PC-9 (cell line): ENCODE measurements at regions not wholly inside any gene's neighbourhood (a gene's known extent, or its start where the extent isn't known, plus 50 kb on each side); places are given as distances from the start of the nearest gene placed in this dataset.
"Not testable (repeated sequence)": the region's sequence is repeated elsewhere in the genome, so short reads cannot be mapped to it uniquely, and the experiment has no call there.

Experiments used
- BruUV-seq: library from RNA; stranded (reverse); fragments of 400-500 nt; replicated peaks from 2 replicates; lab custom pipeline; 2021; lab: Mats Ljungman, UMichigan
- CTCF ChIA-PET: fragments of 300-600 bp; sonication (Branson Sonifier 250); formaldehyde crosslinking; loops from one replicate; lab custom pipeline; 2022; ENCODE audit warnings: antibody characterized with exemption; lab: Charles Lee
- POLR2A ChIA-PET: fragments of 300-600 bp; sonication (Branson Sonifier 250); formaldehyde crosslinking; loops from one replicate; lab custom pipeline; 2022; ENCODE audit warnings: antibody characterized with exemption; ENCODE audit not compliant: unreplicated experiment; lab: Charles Lee
- DNase-seq, 2 experiments: peaks; one replicate each; pipeline versions ENCODE4 v3.0.0 to v3.0.0-alpha.2; 2015 to 2022; ENCODE audit warnings: mixed read lengths in 1 of 2
- H2AFZ ChIP-seq: fragments of 200-600 bp; sonication (generic); 2 replicates; pipeline ENCODE4 v1.8.1; 2017; ENCODE audit warnings: antibody characterized with exemption
- H3F3A ChIP-seq: fragments of 200-600 bp; sonication (generic); 2 replicates; pipeline ENCODE4 v1.8.1; 2017; ENCODE audit warnings: antibody characterized with exemption, mild to moderate bottlenecking, low read depth; ENCODE audit not compliant: insufficient read depth
- H3K27ac ChIP-seq: fragments of 200-600 bp; sonication (generic); 2 replicates; pipeline ENCODE4 v1.6.1; 2016; ENCODE audit warnings: mixed run types
- H3K27me3 ChIP-seq: fragments of 200-600 bp; sonication (generic); 2 replicates; pipeline ENCODE4 v1.6.1; 2016; ENCODE audit warnings: low read depth, mixed run types; ENCODE audit not compliant: insufficient read depth
- H3K36me3 ChIP-seq: fragments of 200-600 bp; sonication (generic); 2 replicates; pipeline ENCODE4 v1.6.1; 2016; ENCODE audit warnings: low read depth, mixed run types
- H3K4me1 ChIP-seq: fragments of 200-600 bp; sonication (generic); replicated peaks from 2 replicates; pipeline ENCODE4 v1.6.1; 2016; ENCODE audit warnings: mixed run types; ENCODE audit not compliant: insufficient read depth
- H3K4me2 ChIP-seq: fragments of 200-600 bp; sonication (generic); 2 replicates; pipeline ENCODE4 v1.6.1; 2017; ENCODE audit warnings: mixed run types
- H3K4me3 ChIP-seq: fragments of 200-600 bp; sonication (generic); 2 replicates; pipeline ENCODE4 v1.6.1; 2016; ENCODE audit warnings: mixed run types
- H3K79me2 ChIP-seq: fragments of 200-600 bp; sonication (generic); 2 replicates; pipeline ENCODE4 v1.6.1; 2017; ENCODE audit warnings: low read depth, mixed run types
- H3K9me2 ChIP-seq: fragments of 200-600 bp; sonication (generic); 2 replicates; pipeline ENCODE4 v1.8.1; 2017; ENCODE audit warnings: mild to moderate bottlenecking; ENCODE audit not compliant: insufficient read depth
- H3K9me3 ChIP-seq: fragments of 200-600 bp; sonication (generic); 2 replicates; pipeline ENCODE4 v1.8.1; 2016; ENCODE audit warnings: low read depth; ENCODE audit not compliant: insufficient read depth
- H4K20me1 ChIP-seq: fragments of 200-600 bp; sonication (generic); 2 replicates; pipeline ENCODE4 v1.8.1; 2017; ENCODE audit not compliant: insufficient read depth
- CTCF ChIP-seq: fragments of 200-600 bp; sonication (generic); conservative IDR thresholded peaks from 2 replicates; pipeline ENCODE4 v1.6.1; 2017; ENCODE audit warnings: mixed run types, antibody characterized with exemption, mild to moderate bottlenecking, moderate library complexity
- EZH2 ChIP-seq: fragments of 200-600 bp; sonication (generic); IDR thresholded peaks from 2 replicates; pipeline ENCODE4 v1.8.0; 2017; ENCODE audit warnings: antibody characterized with exemption, low read depth
- intact Hi-C: fragments of 100-400 bp; cut with micrococcal nuclease; formaldehyde crosslinking; loops from one replicate; pipeline ENCODE4 v1.10.0; 2022; ENCODE audit not compliant: unreplicated experiment

- DNase-seq = no peak
- no TSS peak for BruUV-seq
- no peaks in the 10 kb centered on the region for H3K9me3 ChIP-seq
- H3K4me1 ChIP-seq = no peaks in the 10 kb centered on the region
- H4K20me1 ChIP-seq = no peaks in the 10 kb centered on the region
- no peaks in the 10 kb centered on the region for H3K36me3 ChIP-seq
- TF ChIP-seq CTCF = no peak
- TF ChIP-seq EZH2 = no peak
- H3K9me2 ChIP-seq = no peaks in the 10 kb centered on the region
- H3K27me3 ChIP-seq = no peaks in the 10 kb centered on the region
- ChIA-PET POLR2A (no interaction called here), CTCF (no interaction called here)
- no peak overlapping the region for H2AFZ ChIP-seq
- no peak overlapping the region for H3K27ac ChIP-seq
- intact Hi-C loops = no loop called here
- no peak overlapping the region for H3K4me2 ChIP-seq
- H3F3A ChIP-seq = no peaks in the 10 kb centered on the region
- no peak overlapping the region for H3K4me3 ChIP-seq
- H3K79me2 ChIP-seq = no peaks in the 10 kb centered on the region
Measured at GRCh38 chr4:25509646-25510045, 132.6 kb downstream of the ANAPC4 start.

DNA sequence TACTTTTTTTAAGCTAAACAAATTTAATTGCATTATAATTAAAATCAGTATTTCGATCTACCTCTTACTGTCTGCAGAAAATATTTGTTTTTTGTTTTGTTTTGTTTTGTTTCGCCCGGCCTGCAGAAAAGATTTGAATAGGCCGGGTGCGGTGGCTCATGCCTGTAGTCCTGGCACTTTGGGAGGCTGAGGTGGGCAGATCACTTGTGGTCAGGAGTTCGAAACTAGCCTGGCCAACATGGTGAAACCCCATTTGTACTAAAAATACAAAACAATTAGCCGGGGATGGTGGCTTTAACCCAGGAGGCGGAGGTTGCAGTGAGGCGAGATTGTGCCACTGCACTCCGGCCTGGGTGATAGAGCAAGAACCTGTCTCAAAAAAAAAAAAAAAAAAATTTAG lies 134.8 kb downstream of the ANAPC4 start:
- H3K4me3 ChIP-seq, DNase-seq, H3K4me1 ChIP-seq, H4K20me1 ChIP-seq, BruUV-seq, H3K27me3 ChIP-seq, H3K36me3 ChIP-seq, H3K4me2 ChIP-seq, H3K27ac ChIP-seq, H3K9me3 ChIP-seq, intact Hi-C loops, CTCF ChIA-PET, POLR2A ChIA-PET, H2AFZ ChIP-seq, H3F3A ChIP-seq, H3K79me2 ChIP-seq, H3K9me2 ChIP-seq: not testable (repeated sequence)

DNA sequence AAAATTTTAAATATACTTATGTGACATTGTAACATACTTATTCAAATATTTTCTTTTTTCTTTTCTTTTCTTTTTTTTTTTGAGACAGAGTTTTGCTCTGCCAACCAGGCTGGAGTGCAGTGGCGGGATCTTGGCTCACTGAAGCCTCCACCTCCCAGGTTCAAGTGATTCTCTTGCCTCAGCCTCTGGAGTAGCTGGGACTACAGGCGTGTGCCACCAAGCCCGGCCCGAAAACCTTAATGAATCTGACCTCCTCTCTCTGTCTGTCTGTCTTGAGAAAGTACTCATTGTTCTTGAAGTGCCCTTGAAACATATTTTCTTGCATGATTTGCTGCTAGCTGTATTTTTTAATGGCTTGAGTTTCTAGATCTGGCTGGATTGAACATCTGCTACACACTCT lies 136.8 kb downstream of the ANAPC4 start:
- peaks cover 3% of the 10 kb centered on the region; the same call in 1 of the 2 replicates for H3K27me3 ChIP-seq
- CTCF ChIA-PET = no interaction called here
- H3K4me3 ChIP-seq = no peak overlapping the region
- no TSS peak for BruUV-seq
- H2AFZ ChIP-seq = no peak overlapping the region
- H3K4me2 ChIP-seq = no peak overlapping the region
- no peaks in the 10 kb centered on the region for H3K9me3 ChIP-seq
- H3K4me1 ChIP-seq = no peaks in the 10 kb centered on the region
- intact Hi-C loops = no loop called here
- H3K79me2 ChIP-seq = no peaks in the 10 kb centered on the region
- no peak for TF ChIP-seq CTCF
- TF ChIP-seq EZH2 = no peak
- no peak for DNase-seq
- POLR2A ChIA-PET = no interaction called here
- no peaks in the 10 kb centered on the region for H3F3A ChIP-seq
- no peaks in the 10 kb centered on the region for H3K36me3 ChIP-seq
- no peaks in the 10 kb centered on the region for H3K9me2 ChIP-seq
- no peaks in the 10 kb centered on the region for H4K20me1 ChIP-seq
- H3K27ac ChIP-seq = no peak overlapping the region

DNA sequence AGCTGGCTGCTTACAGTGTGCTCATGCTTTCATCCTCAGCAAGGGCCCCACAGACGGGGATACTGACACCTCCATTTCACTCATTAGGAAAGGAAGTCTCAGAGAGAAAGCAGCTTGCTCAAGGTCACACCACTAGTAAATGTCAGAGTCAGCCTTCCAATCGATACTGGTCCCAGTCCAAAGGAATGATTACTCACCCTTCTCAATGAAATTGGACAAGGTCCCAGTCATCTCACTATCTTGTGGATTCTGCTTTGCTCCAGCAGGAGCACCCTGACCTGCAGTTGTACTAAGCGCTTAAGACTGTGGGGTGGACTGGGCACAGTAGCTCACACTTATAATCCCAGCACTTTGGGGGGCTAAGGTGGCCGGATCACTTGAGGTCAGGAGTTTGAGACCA lies 132.2 kb upstream of the SLC34A2 start:
- Histone ChIP-seq H4K20me1 (no peaks in the 10 kb centered on the region), H3K9me2 (no peaks in the 10 kb centered on the region), H3K4me3 (no peak overlapping the region), H3K36me3 (no peaks in the 10 kb centered on the region), H3K4me1 (no peaks in the 10 kb centered on the region), H3K9me3 (no peaks in the 10 kb centered on the region), H3K27ac (no peak overlapping the region), H2AFZ (no peak overlapping the region), H3F3A (no peaks in the 10 kb centered on the region), H3K27me3 (no peaks in the 10 kb centered on the region), H3K79me2 (no peaks in the 10 kb centered on the region), H3K4me2 (no peak overlapping the region)
- DNase-seq = no peak
- BruUV-seq = no TSS peak
- TF ChIP-seq CTCF (no peak), EZH2 (no peak)
- intact Hi-C loops = no loop called here
- ChIA-PET POLR2A (no interaction called here), CTCF (no interaction called here)
